Neural crest cell (in vitro differentiated cells): ENCODE measurements at regions not wholly inside any gene's neighbourhood (a gene's known extent, or its start where the extent isn't known, plus 50 kb on each side); places are given as distances from the start of the nearest gene placed in this dataset.

Source experiments
- DNase-seq: peaks from one replicate; pipeline ENCODE4 v3.0.0; 2021; ENCODE audit warnings: low read depth, mixed read lengths, low spot score
- H3K27ac Mint-ChIP-seq: one replicate; pipeline ENCODE4 v1.8.0; 2021; ENCODE audit warnings: mild to moderate bottlenecking, mixed read lengths; ENCODE audit not compliant: unreplicated experiment
- H3K27me3 Mint-ChIP-seq: 2 replicates; pipeline ENCODE4 v1.8.0; 2021; ENCODE audit warnings: low read depth, mild to moderate bottlenecking, mixed read lengths
- H3K36me3 Mint-ChIP-seq: 2 replicates; pipeline ENCODE4 v1.8.0; 2021; ENCODE audit warnings: low read depth, mild to moderate bottlenecking, mixed read lengths
- H3K4me1 Mint-ChIP-seq: 2 replicates; pipeline ENCODE4 v1.8.0; 2021; ENCODE audit warnings: mixed read lengths
- H3K4me3 Mint-ChIP-seq: one replicate; pipeline ENCODE4 v1.8.0; 2021; ENCODE audit warnings: mild to moderate bottlenecking, mixed read lengths
- H3K9me3 Mint-ChIP-seq: 2 replicates; pipeline ENCODE4 v1.8.0; 2021; ENCODE audit warnings: mixed read lengths
- CTCF ChIP-seq: fragments of 200-600 bp; sonication (generic); conservative IDR thresholded peaks from 2 replicates; pipeline ENCODE4 v1.5.0; 2021; ENCODE audit warnings: antibody characterized with exemption, mild to moderate bottlenecking

- no peaks in the 10 kb centered on the region for H3K36me3 Mint-ChIP-seq
- no peak for TF ChIP-seq CTCF
- no peak for DNase-seq
- no peaks in the 10 kb centered on the region for H3K9me3 Mint-ChIP-seq
- no peak overlapping the region for H3K27ac Mint-ChIP-seq
- H3K27me3 Mint-ChIP-seq: peaks cover 56% of the 10 kb centered on the region
- H3K4me3 Mint-ChIP-seq: no peak overlapping the region
- peaks cover 31% of the 10 kb centered on the region for H3K4me1 Mint-ChIP-seq
Observed at GRCh38 chr16:86193528-86194193, 294.7 kb downstream of the IRF8 start.

- no peak for TF ChIP-seq CTCF
- Mint-ChIP-seq H3K4me3 (no peak overlapping the region), H3K4me1 (peaks cover 31% of the 10 kb centered on the region), H3K9me3 (no peaks in the 10 kb centered on the region), H3K27ac (no peak overlapping the region), H3K36me3 (no peaks in the 10 kb centered on the region), H3K27me3 (peaks cover 59% of the 10 kb centered on the region)
- DNase-seq: peak; percentile 12
Observed at GRCh38 chr16:86195863-86196630, 297.1 kb downstream of the IRF8 start.

GRCh38 chr16:86196687-86197391 lies 297.9 kb downstream of the IRF8 start:
- peaks cover 31% of the 10 kb centered on the region for H3K4me1 Mint-ChIP-seq
- no peak overlapping the region for H3K27ac Mint-ChIP-seq
- H3K27me3 Mint-ChIP-seq: peaks cover 58% of the 10 kb centered on the region

GRCh38 chr16:86198206-86199118 lies 299.5 kb downstream of the IRF8 start:
- H3K9me3 Mint-ChIP-seq: no peaks in the 10 kb centered on the region
- no peak overlapping the region for H3K4me3 Mint-ChIP-seq
- H3K4me1 Mint-ChIP-seq: peaks cover 27% of the 10 kb centered on the region
- DNase-seq: no peak
- TF ChIP-seq CTCF: no peak
- no peak overlapping the region for H3K27ac Mint-ChIP-seq
- H3K27me3 Mint-ChIP-seq: peaks cover 62% of the 10 kb centered on the region
- H3K36me3 Mint-ChIP-seq: no peaks in the 10 kb centered on the region

More at GRCh38 chr16:86196687-86197391, 297.9 kb downstream of the IRF8 start:
- H3K9me3 Mint-ChIP-seq: no peaks in the 10 kb centered on the region
- H3K36me3 Mint-ChIP-seq: no peaks in the 10 kb centered on the region
- no peak overlapping the region for H3K4me3 Mint-ChIP-seq
- DNase-seq: no peak
- no peak for TF ChIP-seq CTCF

GRCh38 chr16:86199182-86199581 lies 300.2 kb downstream of the IRF8 start:
- no peak for DNase-seq
- no peak overlapping the region for H3K27ac Mint-ChIP-seq
- no peak for TF ChIP-seq CTCF
- no peaks in the 10 kb centered on the region for H3K9me3 Mint-ChIP-seq
- no peak overlapping the region for H3K4me3 Mint-ChIP-seq
- H3K4me1 Mint-ChIP-seq: peaks cover 25% of the 10 kb centered on the region
- peaks cover 62% of the 10 kb centered on the region for H3K27me3 Mint-ChIP-seq
- H3K36me3 Mint-ChIP-seq: no peaks in the 10 kb centered on the region
